SK-N-SH (cell line): ENCODE measurements at regions not wholly inside any gene's neighbourhood (a gene's known extent, or its start where the extent isn't known, plus 50 kb on each side); places are given as distances from the start of the nearest gene placed in this dataset.

ENCODE experiments used
- CTCF ChIA-PET: fragments of 300-600, 350-600 bp; formaldehyde crosslinking; extraction: SDS; loops from one replicate; lab custom pipeline; 2021; lab: Yijun Ruan, JAX
- POLR2A ChIA-PET: fragments of 350-600 bp; sonication (Branson Sonifier 250); formaldehyde crosslinking; extraction: SDS; loops from one replicate; lab custom pipeline; 2020; ENCODE audit warnings: antibody characterized with exemption, inconsistent platforms; lab: Yijun Ruan, JAX
- DNase-seq: peaks from one replicate; pipeline ENCODE4 v3.0.0; 2012
- H2AFZ ChIP-seq: fragments of 200-600 bp; sonication (generic); 2 replicates; pipeline ENCODE4 v1.8.1; 2016; ENCODE audit warnings: antibody characterized with exemption, mild to moderate bottlenecking, low read depth
- H3F3A ChIP-seq: fragments of 200-600 bp; sonication (generic); replicated peaks from 2 replicates; pipeline ENCODE3; 2016; ENCODE audit warnings: antibody characterized with exemption, mild to moderate bottlenecking; ENCODE audit not compliant: insufficient read depth
- H3K27ac ChIP-seq, 2 experiments: fragments of 200-500 bp in 1 of 2; fragments of 200-600 bp in 1 of 2; sonication (Bioruptor generic) in 1 of 2; sonication (generic), shearing (Covaris generic) in 1 of 2; 2 replicates each; pipeline versions ENCODE4 v1.5.1 to v1.6.1; 2014 to 2016; ENCODE audit warnings: low read depth in 2 of 2, inconsistent platforms in 1 of 2, low read length in 1 of 2, mild to moderate bottlenecking in 1 of 2, mixed read lengths in 1 of 2
- H3K27me3 ChIP-seq: fragments of 200-600 bp; sonication (generic), shearing (Covaris generic); 2 replicates; pipeline ENCODE4 v1.6.1; 2016; ENCODE audit warnings: mixed run types; ENCODE audit not compliant: insufficient read depth
- H3K36me3 ChIP-seq, 2 experiments: fragments of 200-500 bp in 1 of 2; fragments of 200-600 bp in 1 of 2; sonication (Bioruptor generic) in 1 of 2; sonication (generic) in 1 of 2; replicated peaks in 1 of 2; 2 replicates each; pipeline versions ENCODE3 to v1.5.1; 2014 to 2016; ENCODE audit warnings: low read length in 1 of 2, mild to moderate bottlenecking in 1 of 2; ENCODE audit not compliant: insufficient read depth in 2 of 2, control insufficient read depth in 1 of 2
- H3K4me1 ChIP-seq, 2 experiments: fragments of 200-500 bp in 1 of 2; fragments of 200-600 bp in 1 of 2; sonication (Bioruptor generic) in 1 of 2; sonication (generic), shearing (Covaris generic) in 1 of 2; 2 replicates each; pipeline versions ENCODE4 v1.5.1 to v1.6.1; 2014 to 2016; ENCODE audit warnings: low read depth in 1 of 2, low read length in 1 of 2, mixed run types in 1 of 2; ENCODE audit not compliant: insufficient read depth in 2 of 2, control insufficient read depth in 1 of 2
- H3K4me2 ChIP-seq: fragments of 200-600 bp; sonication (generic), shearing (Covaris generic); 2 replicates; pipeline ENCODE4 v1.6.1; 2017; ENCODE audit warnings: mixed run types
- H3K4me3 ChIP-seq, 2 experiments: fragments of 200-500 bp in 1 of 2; fragments of 200-600 bp in 1 of 2; sonication (Bioruptor generic) in 1 of 2; sonication (generic), shearing (Covaris generic) in 1 of 2; 2 replicates each; pipeline versions ENCODE4 v1.5.1 to v1.8.1; 2014 to 2016; ENCODE audit warnings: low read depth in 2 of 2, inconsistent platforms in 1 of 2, low read length in 1 of 2, mild to moderate bottlenecking in 1 of 2, mixed read lengths in 1 of 2, moderate library complexity in 1 of 2
- H3K79me2 ChIP-seq: fragments of 200-600 bp; sonication (generic); 2 replicates; pipeline ENCODE4 v1.8.1; 2017; ENCODE audit warnings: mild to moderate bottlenecking; ENCODE audit not compliant: insufficient read depth
- H3K9ac ChIP-seq: fragments of 200-600 bp; sonication (generic); 2 replicates; pipeline ENCODE4 v1.6.1; 2017; ENCODE audit warnings: mixed run types
- H3K9me2 ChIP-seq: fragments of 200-600 bp; sonication (generic); 2 replicates; pipeline ENCODE4 v1.6.1; 2017; ENCODE audit warnings: mixed run types
- H3K9me3 ChIP-seq: fragments of 200-600 bp; sonication (generic); 2 replicates; pipeline ENCODE4 v1.6.1; 2017; ENCODE audit warnings: mixed run types, mild to moderate bottlenecking, moderate library complexity
- H4K20me1 ChIP-seq: fragments of 200-600 bp; sonication (generic); 2 replicates; pipeline ENCODE4 v1.6.1; 2017; ENCODE audit warnings: mild to moderate bottlenecking, mixed run types; ENCODE audit not compliant: insufficient read depth
- CHD2 ChIP-seq: fragments of 150-350 bp; IDR thresholded peaks from 2 replicates; pipeline ENCODE4 v1.6.1; 2018; ENCODE audit warnings: low read length; ENCODE audit not compliant: partially characterized antibody
- EP300 ChIP-seq, 2 experiments: IDR thresholded peaks; 2 replicates each; pipeline versions ENCODE4 v1.4.0 to v1.6.1; 2012; ENCODE audit warnings: borderline replicate concordance in 1 of 2, low read depth in 1 of 2, low read length in 1 of 2
- EZH2phosphoT487 ChIP-seq: fragments of 200-600 bp; sonication (generic); IDR thresholded peaks from 2 replicates; pipeline ENCODE4 v1.6.1; 2017; ENCODE audit warnings: low read depth, mixed run types, mild to moderate bottlenecking, antibody characterized with exemption, moderate library complexity, borderline replicate concordance
- FOSL2 ChIP-seq: IDR thresholded peaks from 2 replicates; pipeline ENCODE4 v1.4.0; 2012; ENCODE audit warnings: low read depth, mild to moderate bottlenecking, moderate library complexity, borderline replicate concordance
- GABPA ChIP-seq: IDR thresholded peaks from 2 replicates; pipeline ENCODE4 v1.4.0; 2012; ENCODE audit warnings: low read depth, mild to moderate bottlenecking
- IRF3 ChIP-seq: fragments of 150-350 bp; IDR thresholded peaks from 2 replicates; pipeline ENCODE4 v1.6.1; 2016; ENCODE audit warnings: mild to moderate bottlenecking, low read depth, low read length
- JUND ChIP-seq: IDR thresholded peaks from 2 replicates; pipeline ENCODE4 v1.4.0; 2012
- NFIC ChIP-seq: IDR thresholded peaks from 2 replicates; pipeline ENCODE4 v1.4.0; 2012; ENCODE audit warnings: borderline replicate concordance
- POLR2AphosphoS5 ChIP-seq: IDR thresholded peaks from 2 replicates; pipeline ENCODE4 v1.6.1; 2012; ENCODE audit warnings: low read depth, low read length
- RAD21 ChIP-seq: IDR thresholded peaks from 2 replicates; pipeline ENCODE4 v1.6.1; 2012; ENCODE audit warnings: mild to moderate bottlenecking, low read length
- RCOR1 ChIP-seq: fragments of 150-350 bp; IDR thresholded peaks from 2 replicates; pipeline ENCODE4 v1.6.1; 2017; ENCODE audit warnings: antibody characterized with exemption, low read length
- RFX5 ChIP-seq: IDR thresholded peaks from 2 replicates; pipeline ENCODE4 v1.6.1; 2012; ENCODE audit warnings: mild to moderate bottlenecking, improper control_type of control experiment, low read length
- TAF1 ChIP-seq: IDR thresholded peaks from 2 replicates; pipeline ENCODE4 v1.6.1; 2012; ENCODE audit warnings: low read depth, mild to moderate bottlenecking, low read length, moderate library complexity, borderline replicate concordance
- TCF12 ChIP-seq: IDR thresholded peaks from 2 replicates; pipeline ENCODE4 v1.4.0; 2012
- USF2 ChIP-seq: fragments of 150-350 bp; IDR thresholded peaks from 2 replicates; pipeline ENCODE4 v1.6.1; 2017; ENCODE audit warnings: antibody characterized with exemption, low read length, low read depth, borderline replicate concordance
- ZBTB33 ChIP-seq: IDR thresholded peaks from 2 replicates; pipeline ENCODE4 v1.4.0; 2012; ENCODE audit warnings: low read depth, borderline replicate concordance
- WGBS: methylation state at CpG from one replicate; pipeline ENCODE4 v1.1.6; 2017; ENCODE audit warnings: low lambda C conversion rate; 5-methylcytosine and 5-hydroxymethylcytosine counted together

GRCh38 chr5:165739079-165739741 lies 2233.8 kb downstream of the MAT2B start:
- H3K4me2 ChIP-seq, result no peak overlapping the region
- ChIA-PET CTCF (no interaction called here), POLR2A (no interaction called here)
- no peaks in the 10 kb centered on the region for H3K36me3 ChIP-seq
- H3F3A ChIP-seq, result no peaks in the 10 kb centered on the region
- TF ChIP-seq USF2 (no peak), FOSL2 (no peak), RAD21 (no peak), IRF3 (no peak), ZBTB33 (no peak), EZH2phosphoT487 (no peak), CHD2 (no peak), POLR2AphosphoS5 (no peak), RCOR1 (no peak), EP300 (IDR thresholded peaks at IDR 0.05; ENCODE audit: borderline replicate concordance in 1 of 2, low read depth in 1 of 2, low read length in 1 of 2) (no peak), JUND (no peak), TCF12 (no peak), TAF1 (no peak), RFX5 (no peak), GABPA (no peak), NFIC (no peak)
- 15% methylated on average over 8 of the region's 8 CpGs for WGBS
- no peaks in the 10 kb centered on the region for H3K27me3 ChIP-seq
- H3K9ac ChIP-seq, result no peak overlapping the region
- no peaks in the 10 kb centered on the region for H3K79me2 ChIP-seq
- H3K4me3 ChIP-seq, result no peak overlapping the region
- H2AFZ ChIP-seq, result no peak overlapping the region
- DNase-seq, result no peak
- no peak overlapping the region for H3K27ac ChIP-seq
- H3K4me1 ChIP-seq, result no peaks in the 10 kb centered on the region; a peak in 1 of 4 replicates
- H3K9me2 ChIP-seq, result no peaks in the 10 kb centered on the region
- H4K20me1 ChIP-seq, result no peaks in the 10 kb centered on the region
- H3K9me3 ChIP-seq, result peaks cover 4% of the 10 kb centered on the region
